ENCODE measurements at regions not wholly inside any gene's neighbourhood (a gene's known extent, or its start where the extent isn't known, plus 50 kb on each side); places are given as distances from the start of the nearest gene placed in this dataset.

GRCh38 chr6:120588424-120588823 is 745.9 kb downstream of the TBC1D32 start:
- Histone ChIP-seq H3K9me3 (ENCODE audit: insufficient read depth in 2 of 2, low read depth in 1 of 2, low read length in 1 of 2) (no peaks in the 10 kb centered on the region), H3K4me1 (replicated peaks in 1 of 4; ENCODE audit: control insufficient read depth in 3 of 4, insufficient read depth in 4 of 4, low read length in 3 of 4) (peaks cover 0 to 2% (median 2%) of the 10 kb centered on the region in 4 experiments; a peak in 3 of 7 replicates), H4K5ac (ENCODE audit: insufficient read length, low read depth, low read length) (no peak overlapping the region), H2BK12ac (ENCODE audit: low read depth, low read length) (no peak overlapping the region), H4K20me1 (replicated peaks in 1 of 2; ENCODE audit: control insufficient read depth in 1 of 2, insufficient read depth in 2 of 2, low read length in 2 of 2) (no peaks in the 10 kb centered on the region), H4K8ac (ENCODE audit: extremely low read depth, insufficient read depth, low read length) (no peak overlapping the region), H2AK5ac (ENCODE audit: low read depth, low read length) (no peak overlapping the region), H2BK15ac (ENCODE audit: low read length) (no peak overlapping the region), H3K27ac (ENCODE audit: low read depth, low read length) (no peak overlapping the region), H2BK120ac (replicated peaks; ENCODE audit: low read depth, low read length) (no peak overlapping the region), H3K36me3 (ENCODE audit: control insufficient read depth in 2 of 4, insufficient read depth in 4 of 4, low read length in 3 of 4) (no peaks in the 10 kb centered on the region), H3K23ac (ENCODE audit: insufficient read length) (no peak overlapping the region), H2BK20ac (ENCODE audit: low read length) (no peak overlapping the region), H3K56ac (replicated peaks; ENCODE audit: insufficient read length, low read depth, low read length) (no peak overlapping the region), H3K9ac (replicated peaks in 1 of 4; ENCODE audit: extremely low read depth in 1 of 4, low read depth in 3 of 4, low read length in 3 of 4) (no peak overlapping the region), H2BK5ac (ENCODE audit: low read depth, low read length) (no peak overlapping the region), H3K23me2 (ENCODE audit: low read depth, low read length) (no peaks in the 10 kb centered on the region), H3K4ac (replicated peaks; ENCODE audit: insufficient read length, low read depth, low read length) (no peak overlapping the region), H3K4me2 (ENCODE audit: insufficient read depth in 1 of 2, low read depth in 2 of 2, low read length in 2 of 2) (no peak overlapping the region), H3K27me3 (replicated peaks in 1 of 4; ENCODE audit: control insufficient read depth in 3 of 4, extremely low read depth in 1 of 4, insufficient read depth in 3 of 4, low read length in 3 of 4) (no peaks in the 10 kb centered on the region), H3K18ac (ENCODE audit: extremely low read depth, low read length) (no peak overlapping the region), H3K79me2 (ENCODE audit: control insufficient read depth in 1 of 2, insufficient read depth in 2 of 2, low read length in 2 of 2) (no peaks in the 10 kb centered on the region), H3K4me3 (ENCODE audit: extremely low read depth in 1 of 4, insufficient read depth in 2 of 4, low read depth in 3 of 4, low read length in 4 of 4) (no peak overlapping the region), H2AFZ (ENCODE audit: low read length) (no peak overlapping the region), H3K14ac (ENCODE audit: insufficient read length) (no peak overlapping the region), H4K91ac (replicated peaks; ENCODE audit: insufficient read length, low read length) (no peak overlapping the region), H3K79me1 (ENCODE audit: low read depth, low read length) (no peaks in the 10 kb centered on the region)
- DNase-seq (ENCODE audit: low read depth in 1 of 2, low spot score in 2 of 2) (no peak), FAIRE-seq (no peak)
- POLR2A ChIA-PET (ENCODE audit: partially characterized antibody) = no interaction called here
- WGBS, 2 experiments (ENCODE audit: extremely low coverage in 1 of 2, insufficient coverage in 1 of 2, insufficient read length in 1 of 2, insufficient replicate concordance in 2 of 2, low coverage in 1 of 2, low lambda C conversion rate in 2 of 2, missing lambda C conversion rate in 1 of 2) = 94% methylated on average over 4 of the region's 4 CpGs; no CpG with 5 or more reads in 1 of the 2 experiments
- CTCF ChIA-PET (ENCODE audit: partially characterized antibody) = interaction anchor here (0.7 to 1.2 kb wide), 2 partner anchors 9 to 182 kb away, joined by 3 to 4 read pairs; no protein-coding TSS in a partner anchor
- TF ChIP-seq SIN3A (conservative IDR thresholded peaks at IDR 0.05 in 1 of 2, IDR thresholded peaks at IDR 0.05 in 1 of 2; ENCODE audit: low read depth in 1 of 2, low read length in 2 of 2) (no peak), SUZ12 (IDR thresholded peaks at IDR 0.05; ENCODE audit: low read length) (no peak)
